ENCODE measurements at regions not wholly inside any gene's neighbourhood (a gene's known extent, or its start where the extent isn't known, plus 50 kb on each side); places are given as distances from the start of the nearest gene placed in this dataset.

DNA sequence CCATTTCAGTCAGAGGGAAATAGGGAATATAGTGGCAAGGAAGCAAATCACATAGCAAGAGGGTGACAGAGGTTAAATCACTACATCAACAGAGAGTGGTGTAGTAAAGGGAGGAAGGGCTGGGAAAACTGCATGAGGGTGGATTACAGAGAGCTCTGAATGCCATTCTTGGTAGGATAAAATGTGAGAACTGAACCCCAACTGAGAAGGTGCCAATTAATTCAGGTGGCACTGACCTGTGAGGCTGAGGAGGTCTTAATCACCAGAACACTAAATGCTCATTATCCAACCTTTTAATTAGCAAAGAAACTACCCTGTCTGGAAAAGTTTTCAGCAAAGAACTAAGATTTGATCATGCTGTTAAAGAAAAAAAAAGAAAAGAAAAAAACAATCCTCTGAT lies 202.7 kb downstream of the LRRN1 start:
- POLR2A ChIA-PET, result no interaction called here
- Histone ChIP-seq H3K27me3 (replicated peaks in 1 of 4; ENCODE audit: control extremely low read depth in 1 of 4, control insufficient read depth in 3 of 4, insufficient read depth in 4 of 4, low read length in 3 of 4) (no peaks in the 10 kb centered on the region), H3K9ac (ENCODE audit: low read length) (no peak overlapping the region), H3K36me3 (replicated peaks in 1 of 2; ENCODE audit: control extremely low read depth in 1 of 2, control insufficient read depth in 1 of 2, extremely low read depth in 1 of 2, insufficient read depth in 2 of 2, low read length in 1 of 2) (no peaks in the 10 kb centered on the region), H3K9me3 (ENCODE audit: control extremely low read depth in 1 of 3, control insufficient read depth in 2 of 3, insufficient read depth in 1 of 3, low read length in 2 of 3) (peaks cover 0 to 4% (median 0%) of the 10 kb centered on the region in 3 donors), H3K27ac (ENCODE audit: low read length in 2 of 2) (no peak overlapping the region), H3K4me1 (ENCODE audit: control insufficient read depth in 2 of 2, insufficient read depth in 2 of 2, low read length in 2 of 2) (no peaks in the 10 kb centered on the region), H3K4me3 (ENCODE audit: control extremely low read depth in 1 of 5, extremely low read depth in 1 of 5, insufficient read depth in 1 of 5, low read depth in 2 of 5, low read length in 4 of 5) (no peak overlapping the region), H4K20me1 (ENCODE audit: control insufficient read depth, insufficient read depth, low read length, poor library complexity, severe bottlenecking) (no peaks in the 10 kb centered on the region), H3K4me2 (replicated peaks; ENCODE audit: low read depth, low read length, poor library complexity, severe bottlenecking) (no peak overlapping the region), H2AFZ (ENCODE audit: insufficient read depth, low read depth, low read length, poor library complexity, severe bottlenecking) (no peak overlapping the region), H3K79me2 (ENCODE audit: control insufficient read depth, insufficient read depth, low read length) (no peaks in the 10 kb centered on the region)
- Mint-ChIP-seq H3K9me3 (ENCODE audit: insufficient read depth) (no peaks in the 10 kb centered on the region), H3K27me3 (no peaks in the 10 kb centered on the region), H3K27ac (no peak overlapping the region), H3K4me3 (no peak overlapping the region), H3K4me1 (no peaks in the 10 kb centered on the region)
- CTCF ChIA-PET, result no interaction called here
- intact Hi-C loops (cut with micrococcal nuclease), result no loop called here
- no peak for ATAC-seq (ENCODE audit: low read depth)
- TF ChIP-seq EZH2 (IDR thresholded peaks at IDR 0.05; ENCODE audit: borderline replicate concordance, insufficient read depth, low read depth, low read length, poor library complexity, severe bottlenecking), result no peak
- TF ChIP-seq, protein P1, sequence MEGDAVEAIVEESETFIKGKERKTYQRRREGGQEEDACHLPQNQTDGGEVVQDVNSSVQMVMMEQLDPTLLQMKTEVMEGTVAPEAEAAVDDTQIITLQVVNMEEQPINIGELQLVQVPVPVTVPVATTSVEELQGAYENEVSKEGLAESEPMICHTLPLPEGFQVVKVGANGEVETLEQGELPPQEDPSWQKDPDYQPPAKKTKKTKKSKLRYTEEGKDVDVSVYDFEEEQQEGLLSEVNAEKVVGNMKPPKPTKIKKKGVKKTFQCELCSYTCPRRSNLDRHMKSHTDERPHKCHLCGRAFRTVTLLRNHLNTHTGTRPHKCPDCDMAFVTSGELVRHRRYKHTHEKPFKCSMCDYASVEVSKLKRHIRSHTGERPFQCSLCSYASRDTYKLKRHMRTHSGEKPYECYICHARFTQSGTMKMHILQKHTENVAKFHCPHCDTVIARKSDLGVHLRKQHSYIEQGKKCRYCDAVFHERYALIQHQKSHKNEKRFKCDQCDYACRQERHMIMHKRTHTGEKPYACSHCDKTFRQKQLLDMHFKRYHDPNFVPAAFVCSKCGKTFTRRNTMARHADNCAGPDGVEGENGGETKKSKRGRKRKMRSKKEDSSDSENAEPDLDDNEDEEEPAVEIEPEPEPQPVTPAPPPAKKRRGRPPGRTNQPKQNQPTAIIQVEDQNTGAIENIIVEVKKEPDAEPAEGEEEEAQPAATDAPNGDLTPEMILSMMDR (IDR thresholded peaks at IDR 0.05), result no peak
- no peak for DNase-seq

DNA sequence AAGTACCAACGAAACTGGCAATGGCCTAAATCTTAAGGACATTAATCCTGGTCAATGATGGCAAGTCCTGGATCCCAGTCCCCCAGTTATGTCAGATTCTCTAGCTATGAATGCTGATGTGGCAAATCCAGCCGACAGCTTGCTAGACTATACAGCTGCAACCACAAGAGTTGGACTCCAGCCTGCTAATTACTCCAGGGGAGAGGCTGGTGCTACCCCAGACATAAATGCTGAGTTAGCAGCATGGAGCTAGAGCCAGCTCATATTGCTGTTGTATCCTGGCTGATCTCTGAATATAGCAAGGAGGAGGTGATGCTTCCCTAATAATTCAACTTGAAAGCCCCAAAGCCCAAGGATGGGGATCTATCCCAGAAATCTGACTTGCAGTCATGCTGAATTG lies 207.1 kb downstream of the LRRN1 start:
- H3K27me3 Mint-ChIP-seq, result no peaks in the 10 kb centered on the region
- intact Hi-C loops (cut with micrococcal nuclease), result no loop called here
- TF ChIP-seq EZH2 (IDR thresholded peaks at IDR 0.05; ENCODE audit: borderline replicate concordance, insufficient read depth, low read depth, low read length, poor library complexity, severe bottlenecking), result no peak
- TF ChIP-seq, protein P1 (IDR thresholded peaks at IDR 0.05), result no peak
- Histone ChIP-seq H3K9me3 (ENCODE audit: control extremely low read depth in 1 of 3, control insufficient read depth in 2 of 3, insufficient read depth in 1 of 3, low read length in 2 of 3) (no peaks in the 10 kb centered on the region), H4K20me1 (ENCODE audit: control insufficient read depth, insufficient read depth, low read length, poor library complexity, severe bottlenecking) (no peaks in the 10 kb centered on the region), H3K9ac (ENCODE audit: low read length) (no peak overlapping the region), H3K36me3 (replicated peaks in 1 of 2; ENCODE audit: control extremely low read depth in 1 of 2, control insufficient read depth in 1 of 2, extremely low read depth in 1 of 2, insufficient read depth in 2 of 2, low read length in 1 of 2) (no peaks in the 10 kb centered on the region), H2AFZ (ENCODE audit: insufficient read depth, low read depth, low read length, poor library complexity, severe bottlenecking) (no peak overlapping the region), H3K4me3 (ENCODE audit: control extremely low read depth in 1 of 5, extremely low read depth in 1 of 5, insufficient read depth in 1 of 5, low read depth in 2 of 5, low read length in 4 of 5) (no peak overlapping the region), H3K4me2 (replicated peaks; ENCODE audit: low read depth, low read length, poor library complexity, severe bottlenecking) (no peak overlapping the region), H3K27me3 (replicated peaks in 1 of 4; ENCODE audit: control extremely low read depth in 1 of 4, control insufficient read depth in 3 of 4, insufficient read depth in 4 of 4, low read length in 3 of 4) (no peaks in the 10 kb centered on the region), H3K27ac (ENCODE audit: low read length in 2 of 2) (no peak overlapping the region), H3K79me2 (ENCODE audit: control insufficient read depth, insufficient read depth, low read length) (no peaks in the 10 kb centered on the region), H3K4me1 (ENCODE audit: control insufficient read depth in 2 of 2, insufficient read depth in 2 of 2, low read length in 2 of 2) (no peaks in the 10 kb centered on the region)
- H3K4me1 Mint-ChIP-seq, result no peaks in the 10 kb centered on the region
- no peak overlapping the region for H3K4me3 Mint-ChIP-seq
- CTCF ChIA-PET, result no interaction called here
- WGBS (ENCODE audit: insufficient coverage), result 94% methylated on average over 2 of the region's 2 CpGs
- no peak for ATAC-seq (ENCODE audit: low read depth)
- H3K27ac Mint-ChIP-seq, result no peak overlapping the region
- no peak for DNase-seq
- H3K9me3 Mint-ChIP-seq (ENCODE audit: insufficient read depth), result no peaks in the 10 kb centered on the region
- POLR2A ChIA-PET, result no interaction called here

Measured in B cell (primary cell).